ENCODE measurements at regions not wholly inside any gene's neighbourhood (a gene's known extent, or its start where the extent isn't known, plus 50 kb on each side); places are given as distances from the start of the nearest gene placed in this dataset.

DNA sequence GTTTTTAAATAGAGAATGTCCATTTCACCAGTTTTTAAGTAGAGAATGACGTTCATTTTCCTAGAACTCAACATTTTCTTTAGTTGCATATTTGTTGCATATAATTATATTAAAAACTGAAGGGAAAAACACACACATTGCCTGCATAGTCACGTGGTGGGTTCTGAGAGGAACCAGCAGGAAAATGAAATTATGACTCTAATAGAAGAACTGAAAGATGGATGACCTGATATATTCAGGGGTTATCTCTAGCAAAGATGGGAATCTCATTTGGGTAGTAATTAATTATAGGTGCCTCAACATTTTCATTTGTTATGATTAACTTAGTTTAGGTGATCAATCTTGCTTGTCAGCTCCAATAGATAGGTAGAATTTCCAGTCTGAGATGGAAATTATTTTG is 288.3 kb downstream of the TRIB2 start:
- DNase-seq (ENCODE audit: low read depth), result no peak
- no peak overlapping the region for H3K4me3 ChIP-seq (ENCODE audit: control insufficient read depth, low read depth, low read length)
- TF ChIP-seq CTCF (conservative IDR thresholded peaks at IDR 0.05; ENCODE audit: control insufficient read depth, insufficient read depth, low read depth, low read length), result no peak

DNA sequence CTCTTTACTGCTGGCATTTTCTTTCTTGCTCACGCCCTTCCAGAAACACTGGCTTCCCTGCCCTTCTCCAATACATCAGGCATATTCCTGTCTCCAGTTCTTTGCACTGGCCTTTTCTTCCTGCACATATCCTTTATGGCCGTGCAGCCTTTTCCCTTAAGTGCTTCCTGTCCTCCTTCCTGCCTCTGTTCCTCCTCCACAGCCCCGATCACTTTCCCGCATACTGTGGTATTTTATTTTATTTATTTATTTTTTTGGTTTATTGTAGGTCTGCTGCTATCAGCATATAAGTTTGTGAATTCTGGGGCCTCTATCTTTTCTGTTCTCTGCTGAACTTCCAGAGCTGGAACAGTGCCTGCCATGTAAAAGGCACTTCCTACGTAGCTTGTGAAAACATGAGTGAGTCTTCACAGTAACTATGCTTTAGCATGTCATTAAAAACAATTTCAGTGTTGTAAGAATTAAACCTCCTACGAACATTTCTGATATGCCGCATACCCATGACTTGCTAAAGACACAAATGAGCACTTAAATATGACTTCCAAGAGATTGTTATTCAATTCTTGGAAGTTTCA is 289.1 kb downstream of the TRIB2 start:
- no peak for TF ChIP-seq CTCF (conservative IDR thresholded peaks at IDR 0.05; ENCODE audit: control insufficient read depth, insufficient read depth, low read depth, low read length)
- peak; percentile 41 for DNase-seq (ENCODE audit: low read depth)
- H3K4me3 ChIP-seq (ENCODE audit: control insufficient read depth, low read depth, low read length), result no peak overlapping the region

- no peak for TF ChIP-seq CTCF (conservative IDR thresholded peaks at IDR 0.05; ENCODE audit: control insufficient read depth, insufficient read depth, low read depth, low read length)
- H3K4me3 ChIP-seq (ENCODE audit: control insufficient read depth, low read depth, low read length), result no peak overlapping the region
- DNase-seq (ENCODE audit: low read depth), result no peak
Measured at GRCh38 chr2:13006426-13006825, 289.7 kb downstream of the TRIB2 start.

- DNase-seq (ENCODE audit: low read depth), result peak; percentile 76
- TF ChIP-seq CTCF (conservative IDR thresholded peaks at IDR 0.05; ENCODE audit: control insufficient read depth, insufficient read depth, low read depth, low read length), result peak; percentile 83
- no peak overlapping the region for H3K4me3 ChIP-seq (ENCODE audit: control insufficient read depth, low read depth, low read length)
Measured at GRCh38 chr2:13006829-13007717, 290.3 kb downstream of the TRIB2 start.

DNA sequence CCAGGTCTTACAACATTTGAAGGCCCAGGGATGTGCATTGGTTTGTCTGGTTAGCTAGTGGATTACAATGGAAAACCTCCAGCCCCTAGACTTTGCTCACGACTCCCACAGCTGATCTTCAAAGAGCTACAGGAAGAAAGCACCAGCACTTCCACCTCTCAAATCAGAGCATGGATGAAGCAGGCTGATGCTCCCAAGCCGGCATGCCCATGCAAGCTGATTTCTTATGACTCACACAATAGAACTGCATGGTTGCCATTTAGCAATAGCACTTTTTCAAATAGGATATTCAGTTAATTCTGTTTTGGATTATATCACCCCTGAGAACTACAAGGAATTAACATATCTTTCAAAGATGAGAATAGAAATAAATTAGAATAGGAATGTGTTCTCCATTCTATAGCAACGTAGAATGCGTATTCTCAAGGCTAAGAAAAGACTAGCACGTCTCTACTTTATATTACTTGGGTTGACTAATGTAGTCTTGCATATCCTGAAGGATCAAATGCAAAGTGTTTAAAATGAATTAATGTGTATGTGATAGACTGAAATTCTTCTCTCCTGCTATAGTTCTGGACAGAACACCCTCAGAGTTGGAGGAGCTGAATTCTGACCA is 292.4 kb downstream of the TRIB2 start:
- TF ChIP-seq CTCF (conservative IDR thresholded peaks at IDR 0.05; ENCODE audit: control insufficient read depth, insufficient read depth, low read depth, low read length), result no peak
- H3K4me3 ChIP-seq (ENCODE audit: control insufficient read depth, low read depth, low read length), result no peak overlapping the region
- DNase-seq (ENCODE audit: low read depth), result peak; percentile 37

GRCh38 chr2:13010283-13010682 is 293.5 kb downstream of the TRIB2 start:
- TF ChIP-seq CTCF (conservative IDR thresholded peaks at IDR 0.05; ENCODE audit: control insufficient read depth, insufficient read depth, low read depth, low read length), result no peak
- DNase-seq (ENCODE audit: low read depth), result no peak
- H3K4me3 ChIP-seq (ENCODE audit: control insufficient read depth, low read depth, low read length), result no peak overlapping the region

Data from fibroblast of mammary gland (primary cell).